Hepatocyte (in vitro differentiated cells): ENCODE measurements at regions not wholly inside any gene's neighbourhood (a gene's known extent, or its start where the extent isn't known, plus 50 kb on each side); places are given as distances from the start of the nearest gene placed in this dataset.

Experiments
- DNase-seq: peaks from one replicate; pipeline ENCODE4 v3.0.0-alpha.2; 2016; ENCODE audit warnings: low spot score
- H2AFZ ChIP-seq: fragments of 200-600 bp; sonication (generic); 2 replicates; pipeline ENCODE4 v1.6.0; 2016; ENCODE audit warnings: antibody characterized with exemption, mild to moderate bottlenecking
- H3K27ac ChIP-seq: fragments of 200-600 bp; sonication (generic); 2 replicates; pipeline ENCODE4 v1.5.1; 2016; ENCODE audit warnings: mild to moderate bottlenecking
- H3K27me3 ChIP-seq: fragments of 200-600 bp; sonication (generic); 2 replicates; pipeline ENCODE4 v1.6.1; 2016
- H3K36me3 ChIP-seq: fragments of 200-600 bp; sonication (generic); replicated peaks from 2 replicates; pipeline ENCODE4 v1.5.1; 2016; ENCODE audit warnings: low read depth; ENCODE audit not compliant: insufficient read depth
- H3K4me1 ChIP-seq: fragments of 200-600 bp; sonication (generic); 2 replicates; pipeline ENCODE4 v1.5.1; 2016; ENCODE audit warnings: mild to moderate bottlenecking, moderate library complexity; ENCODE audit not compliant: insufficient read depth
- H3K4me2 ChIP-seq: fragments of 200-600 bp; sonication (generic); 2 replicates; pipeline ENCODE4 v1.6.0; 2016
- H3K4me3 ChIP-seq: fragments of 200-600 bp; sonication (generic); 2 replicates; pipeline ENCODE4 v1.5.1; 2016; ENCODE audit warnings: mild to moderate bottlenecking
- H3K79me2 ChIP-seq: fragments of 200-600 bp; sonication (generic); 2 replicates; pipeline ENCODE4 v1.6.0; 2017; ENCODE audit warnings: mild to moderate bottlenecking
- H3K9me2 ChIP-seq: fragments of 200-600 bp; sonication (generic); replicated peaks from 2 replicates; pipeline ENCODE4 v1.6.0; 2017; ENCODE audit warnings: mild to moderate bottlenecking; ENCODE audit not compliant: insufficient read depth
- H3K9me3 ChIP-seq: fragments of 200-600 bp; sonication (generic); 2 replicates; pipeline ENCODE4 v1.5.1; 2016; ENCODE audit warnings: low read depth, mild to moderate bottlenecking
- H4K20me1 ChIP-seq: fragments of 200-600 bp; sonication (generic); 2 replicates; pipeline ENCODE4 v1.6.0; 2016; ENCODE audit warnings: mild to moderate bottlenecking; ENCODE audit not compliant: insufficient read depth, poor library complexity, severe bottlenecking
- CTCF ChIP-seq: fragments of 200-600 bp; sonication (generic); IDR thresholded peaks from 2 replicates; pipeline ENCODE4 v1.5.1; 2016; ENCODE audit warnings: antibody characterized with exemption, mild to moderate bottlenecking; ENCODE audit not compliant: poor library complexity
- EZH2 ChIP-seq: fragments of 200-600 bp; sonication (generic); IDR thresholded peaks from 2 replicates; pipeline ENCODE4 v1.6.1; 2016; ENCODE audit warnings: antibody characterized with exemption, mild to moderate bottlenecking, borderline replicate concordance
- EZH2phosphoT487 ChIP-seq: fragments of 200-600 bp; sonication (generic); IDR thresholded peaks from one replicate; pipeline ENCODE4 v1.6.1; 2018; ENCODE audit warnings: antibody characterized with exemption, mild to moderate bottlenecking, low read depth, moderate library complexity; ENCODE audit not compliant: unreplicated experiment, severe bottlenecking
- WGBS: methylation state at CpG from one replicate; pipeline ENCODE4 v1.1.6; 2016; ENCODE audit warnings: low lambda C conversion rate; ENCODE audit errors: missing lambda C conversion rate; 5-methylcytosine and 5-hydroxymethylcytosine counted together

GRCh38 chr10:93208717-93209464 lies 135.2 kb downstream of the CYP26A1 start:
- TF ChIP-seq CTCF = no peak
- Histone ChIP-seq H3K36me3 (no peaks in the 10 kb centered on the region), H2AFZ (no peak overlapping the region), H3K27me3 (no peaks in the 10 kb centered on the region), H3K79me2 (no peaks in the 10 kb centered on the region), H3K4me2 (no peak overlapping the region), H3K9me2 (no peaks in the 10 kb centered on the region), H3K4me1 (no peaks in the 10 kb centered on the region), H4K20me1 (no peaks in the 10 kb centered on the region), H3K9me3 (no peaks in the 10 kb centered on the region), H3K4me3 (no peak overlapping the region), H3K27ac (no peak overlapping the region)
- DNase-seq = no peak
- WGBS = 95% methylated on average over 7 of the region's 7 CpGs

- H2AFZ ChIP-seq = no peak overlapping the region
- no peak overlapping the region for H3K4me2 ChIP-seq
- 84% methylated on average over 8 of the region's 8 CpGs for WGBS
- no peak overlapping the region for H3K4me3 ChIP-seq
- H3K36me3 ChIP-seq = no peaks in the 10 kb centered on the region
- TF ChIP-seq EZH2phosphoT487 = no peak
- no peak for TF ChIP-seq CTCF
- no peak for TF ChIP-seq EZH2
- no peak overlapping the region for H3K27ac ChIP-seq
- H3K4me1 ChIP-seq = no peaks in the 10 kb centered on the region
- no peaks in the 10 kb centered on the region for H3K9me3 ChIP-seq
- H4K20me1 ChIP-seq = no peaks in the 10 kb centered on the region
- no peaks in the 10 kb centered on the region for H3K27me3 ChIP-seq
- H3K79me2 ChIP-seq = no peaks in the 10 kb centered on the region
- H3K9me2 ChIP-seq = no peaks in the 10 kb centered on the region
- DNase-seq = no peak
These were observed 138.3 kb downstream of the CYP26A1 start for GRCh38 chr10:93211991-93212390.

GRCh38 chr10:93215312-93215711 lies 141.6 kb downstream of the CYP26A1 start:
- no peaks in the 10 kb centered on the region for H3K27me3 ChIP-seq
- no peaks in the 10 kb centered on the region for H4K20me1 ChIP-seq
- no peak for DNase-seq
- H3K4me3 ChIP-seq = no peak overlapping the region
- WGBS = 89% methylated on average over 3 of the region's 3 CpGs
- no peak overlapping the region for H3K4me2 ChIP-seq
- no peaks in the 10 kb centered on the region for H3K79me2 ChIP-seq
- TF ChIP-seq EZH2phosphoT487 = no peak
- no peak for TF ChIP-seq EZH2
- TF ChIP-seq CTCF = no peak
- H3K36me3 ChIP-seq = no peaks in the 10 kb centered on the region
- no peaks in the 10 kb centered on the region for H3K9me3 ChIP-seq
- H2AFZ ChIP-seq = no peak overlapping the region
- no peak overlapping the region for H3K27ac ChIP-seq
- H3K4me1 ChIP-seq = no peaks in the 10 kb centered on the region
- H3K9me2 ChIP-seq = no peaks in the 10 kb centered on the region
